ENCODE measurements at regions not wholly inside any gene's neighbourhood (a gene's known extent, or its start where the extent isn't known, plus 50 kb on each side); places are given as distances from the start of the nearest gene placed in this dataset.
"Not testable (repeated sequence)": the region's sequence is repeated elsewhere in the genome, so short reads cannot be mapped to it uniquely, and the experiment has no call there.

- no peak for DNase-seq (ENCODE audit: low spot score)
Measured at GRCh38 chr4:38279077-38279476, 318.9 kb downstream of the PTTG2 start.

- DNase-seq (ENCODE audit: low spot score), result peak; percentile 94
Measured at GRCh38 chr4:38279650-38280322, 319.6 kb downstream of the PTTG2 start.

- no peak for DNase-seq (ENCODE audit: low spot score)
Measured at GRCh38 chr4:38280323-38280706, 320.1 kb downstream of the PTTG2 start.

GRCh38 chr4:38281371-38282071, 321.3 kb downstream of the PTTG2 start:
- DNase-seq (ENCODE audit: low spot score), result peak; percentile 59

- DNase-seq (ENCODE audit: low spot score), result no peak
Measured at GRCh38 chr4:38283724-38284123, 323.5 kb downstream of the PTTG2 start.

GRCh38 chr4:38284294-38285030, 324.3 kb downstream of the PTTG2 start:
- no peak for DNase-seq (ENCODE audit: low spot score)

- no peak for DNase-seq (ENCODE audit: low spot score)
Measured at GRCh38 chr4:38287101-38287851, 327.1 kb downstream of the PTTG2 start.

- DNase-seq (ENCODE audit: low spot score), result no peak
Measured at GRCh38 chr4:38289553-38289952, 329.4 kb downstream of the PTTG2 start.

GRCh38 chr4:38290366-38290765, 330.2 kb downstream of the PTTG2 start:
- DNase-seq (ENCODE audit: low spot score), result no peak

- DNase-seq (ENCODE audit: low spot score), result no peak
Measured at GRCh38 chr4:38290914-38291313, 330.7 kb downstream of the PTTG2 start.

- no peak for DNase-seq (ENCODE audit: low spot score)
Measured at GRCh38 chr4:38292529-38292928, 332.3 kb downstream of the PTTG2 start.

- DNase-seq (ENCODE audit: low spot score), result no peak
Measured at GRCh38 chr4:38294238-38294637, 334.0 kb downstream of the PTTG2 start.

- no peak for DNase-seq (ENCODE audit: low spot score)
Measured at GRCh38 chr4:38297061-38297460, 336.9 kb downstream of the PTTG2 start.

- no peak for DNase-seq (ENCODE audit: low spot score)
Measured at GRCh38 chr4:38298868-38299713, 338.9 kb downstream of the PTTG2 start.

GRCh38 chr4:38302910-38303309, 342.7 kb downstream of the PTTG2 start:
- DNase-seq (ENCODE audit: low spot score), result no peak

GRCh38 chr4:38304460-38304859, 344.3 kb downstream of the PTTG2 start:
- DNase-seq (ENCODE audit: low spot score), result not testable (repeated sequence)

GRCh38 chr4:38306482-38307071, 346.4 kb downstream of the PTTG2 start:
- no peak for DNase-seq (ENCODE audit: low spot score)

- peak; percentile 55 for DNase-seq (ENCODE audit: low spot score)
Measured at GRCh38 chr4:38308728-38309311, 348.6 kb downstream of the PTTG2 start.

GRCh38 chr4:38309471-38309870, 349.3 kb downstream of the PTTG2 start:
- no peak for DNase-seq (ENCODE audit: low spot score)

GRCh38 chr4:38310446-38311043, 350.3 kb downstream of the PTTG2 start:
- DNase-seq (ENCODE audit: low spot score), result no peak

Data from LoVo (cell line).